ENCODE measurements at regions not wholly inside any gene's neighbourhood (a gene's known extent, or its start where the extent isn't known, plus 50 kb on each side); places are given as distances from the start of the nearest gene placed in this dataset.

DNA sequence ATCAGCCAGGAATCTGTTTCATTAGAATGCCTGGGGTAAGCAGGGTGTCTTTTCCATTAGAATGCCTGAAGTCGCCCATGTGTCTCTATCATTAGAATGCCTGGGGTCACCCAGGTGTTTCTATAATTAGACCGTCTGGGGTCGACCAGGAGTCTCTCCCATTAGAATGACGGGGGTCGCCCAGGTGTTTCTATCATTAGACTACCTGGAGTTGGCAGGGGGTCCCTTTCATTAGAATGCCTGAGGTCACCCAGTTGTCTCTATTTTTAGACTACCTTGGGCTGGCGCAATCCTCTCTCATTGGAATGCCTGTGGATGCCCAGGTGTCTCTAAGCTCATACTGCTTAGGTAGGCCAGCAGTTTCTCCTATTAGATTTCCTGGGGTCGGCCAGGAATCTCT is 1447.6 kb downstream of the UQCRFS1 start:
- TF ChIP-seq ZNF274 (IDR thresholded peaks at IDR 0.05; ENCODE audit: low read depth, low read length) = no peak
- TF ChIP-seq YY1 (IDR thresholded peaks at IDR 0.05; ENCODE audit: insufficient read depth, insufficient read length) = no peak

Data from NT2/D1 (cell line).